Right atrium auricular region (tissue), 2 donors: ENCODE measurements at regions not wholly inside any gene's neighbourhood (a gene's known extent, or its start where the extent isn't known, plus 50 kb on each side); places are given as distances from the start of the nearest gene placed in this dataset.

ENCODE experiments used
- DNase-seq: peaks from one replicate; pipeline ENCODE4 v3.0.0-alpha.2; 2019; ENCODE audit warnings: low spot score
- H3K27ac ChIP-seq, 2 donors: fragments of 200-600 bp; sonication (generic); 1 replicate in 1 of 2; 2 replicates in 1 of 2; pipeline ENCODE4 v1.5.1; 2016 to 2019
- H3K27me3 ChIP-seq, 2 donors: fragments of 200-600 bp; sonication (generic); one replicate each; pipeline versions ENCODE4 v1.5.1 to v1.6.0; 2017 to 2019
- H3K36me3 ChIP-seq: fragments of 200-600 bp; sonication (generic); one replicate; pipeline ENCODE4 v1.5.1; 2016
- H3K4me1 ChIP-seq, 2 donors: fragments of 200-600 bp; sonication (generic); one replicate each; pipeline versions ENCODE4 v1.5.1 to v1.6.0; 2017 to 2019
- H3K4me3 ChIP-seq, 2 donors: fragments of 200-600 bp; sonication (generic); 1 replicate in 1 of 2; 2 replicates in 1 of 2; pipeline ENCODE4 v1.5.1; 2017 to 2019; ENCODE audit warnings: mild to moderate bottlenecking in 1 of 2, moderate library complexity in 1 of 2
- H3K9me3 ChIP-seq, 2 donors: fragments of 200-600 bp; sonication (generic); one replicate each; pipeline ENCODE4 v1.5.1; 2019
- TF ChIP-seq, protein P1 (sequence below), 2 donors: fragments of 200-600 bp; sonication (generic); IDR thresholded peaks; one replicate each; pipeline ENCODE4 v1.5.1; 2019; ENCODE audit warnings: antibody characterized with exemption in 2 of 2

- Histone ChIP-seq H3K9me3 (no peaks in the 10 kb centered on the region), H3K27me3 (no peaks in the 10 kb centered on the region), H3K36me3 (no peaks in the 10 kb centered on the region), H3K4me3 (no peak overlapping the region), H3K4me1 (peaks cover 0 to 40% of the 10 kb centered on the region in 2 donors), H3K27ac (no peak overlapping the region)
- TF ChIP-seq, protein P1, sequence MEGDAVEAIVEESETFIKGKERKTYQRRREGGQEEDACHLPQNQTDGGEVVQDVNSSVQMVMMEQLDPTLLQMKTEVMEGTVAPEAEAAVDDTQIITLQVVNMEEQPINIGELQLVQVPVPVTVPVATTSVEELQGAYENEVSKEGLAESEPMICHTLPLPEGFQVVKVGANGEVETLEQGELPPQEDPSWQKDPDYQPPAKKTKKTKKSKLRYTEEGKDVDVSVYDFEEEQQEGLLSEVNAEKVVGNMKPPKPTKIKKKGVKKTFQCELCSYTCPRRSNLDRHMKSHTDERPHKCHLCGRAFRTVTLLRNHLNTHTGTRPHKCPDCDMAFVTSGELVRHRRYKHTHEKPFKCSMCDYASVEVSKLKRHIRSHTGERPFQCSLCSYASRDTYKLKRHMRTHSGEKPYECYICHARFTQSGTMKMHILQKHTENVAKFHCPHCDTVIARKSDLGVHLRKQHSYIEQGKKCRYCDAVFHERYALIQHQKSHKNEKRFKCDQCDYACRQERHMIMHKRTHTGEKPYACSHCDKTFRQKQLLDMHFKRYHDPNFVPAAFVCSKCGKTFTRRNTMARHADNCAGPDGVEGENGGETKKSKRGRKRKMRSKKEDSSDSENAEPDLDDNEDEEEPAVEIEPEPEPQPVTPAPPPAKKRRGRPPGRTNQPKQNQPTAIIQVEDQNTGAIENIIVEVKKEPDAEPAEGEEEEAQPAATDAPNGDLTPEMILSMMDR (IDR thresholded peaks at IDR 0.05), result no peak
- DNase-seq, result no peak
These were observed 61.7 kb upstream of the ZFR start for GRCh38 chr5:32506201-32506661.

- Histone ChIP-seq H3K27ac (no peak overlapping the region), H3K36me3 (no peaks in the 10 kb centered on the region), H3K27me3 (no peaks in the 10 kb centered on the region), H3K9me3 (no peaks in the 10 kb centered on the region), H3K4me3 (no peak overlapping the region), H3K4me1 (peaks cover 0 to 40% of the 10 kb centered on the region in 2 donors)
- TF ChIP-seq, protein P1 (IDR thresholded peaks at IDR 0.05), result no peak
- no peak for DNase-seq
These were observed 61.2 kb upstream of the ZFR start for GRCh38 chr5:32505756-32506155.

DNA sequence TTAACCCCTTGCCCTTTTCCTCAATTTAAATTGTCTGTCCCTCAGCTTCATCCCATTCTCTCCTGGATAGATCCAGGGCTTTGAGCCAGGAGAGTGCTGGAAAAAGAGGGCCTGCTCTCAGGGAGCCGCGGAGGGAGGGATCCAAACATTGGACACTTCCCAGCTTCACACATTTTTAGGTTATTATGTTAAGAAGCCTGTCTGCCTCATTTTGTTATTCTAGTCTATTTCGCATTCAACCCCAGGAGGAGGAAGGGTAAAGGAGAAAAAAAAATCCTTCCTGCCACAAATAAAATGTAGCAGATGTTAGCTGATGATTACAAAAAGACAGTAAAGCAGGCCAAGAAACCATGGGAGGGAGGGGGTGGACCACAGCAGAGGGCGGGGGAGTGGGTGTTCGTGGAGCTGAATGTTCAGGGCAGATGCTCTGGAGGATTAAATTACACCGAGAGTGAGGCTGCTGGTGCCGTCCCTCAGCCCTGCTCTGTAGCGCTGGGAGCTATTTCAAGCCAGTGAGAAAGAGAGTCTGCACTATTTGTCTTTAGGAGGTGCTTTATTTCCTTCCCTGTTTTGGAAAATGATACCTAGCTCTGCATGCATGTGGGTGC, 60.6 kb upstream of the ZFR start:
- Histone ChIP-seq H3K9me3 (no peaks in the 10 kb centered on the region), H3K4me3 (no peak overlapping the region), H3K27me3 (no peaks in the 10 kb centered on the region), H3K36me3 (no peaks in the 10 kb centered on the region), H3K4me1 (peaks cover 0 to 40% of the 10 kb centered on the region in 2 donors), H3K27ac (no peak overlapping the region)
- DNase-seq, result peak; percentile 71
- TF ChIP-seq, protein P1 (IDR thresholded peaks at IDR 0.05), result no peak

- no peaks in the 10 kb centered on the region for H3K36me3 ChIP-seq
- TF ChIP-seq, protein P1 (IDR thresholded peaks at IDR 0.05), result no peak
- no peak for DNase-seq
- H3K4me3 ChIP-seq, result no peak overlapping the region
- no peaks in the 10 kb centered on the region for H3K27me3 ChIP-seq
- H3K9me3 ChIP-seq, result no peaks in the 10 kb centered on the region
- H3K27ac ChIP-seq, result no peak overlapping the region
- peaks cover 0 to 40% of the 10 kb centered on the region in 2 donors for H3K4me1 ChIP-seq
These were observed 59.9 kb upstream of the ZFR start for GRCh38 chr5:32504329-32504988.

- Histone ChIP-seq H3K9me3 (no peaks in the 10 kb centered on the region), H3K27ac (no peak overlapping the region), H3K36me3 (no peaks in the 10 kb centered on the region), H3K4me3 (no peak overlapping the region), H3K4me1 (peaks cover 0 to 40% of the 10 kb centered on the region in 2 donors), H3K27me3 (no peaks in the 10 kb centered on the region)
- TF ChIP-seq, protein P1 (IDR thresholded peaks at IDR 0.05), result no peak
- DNase-seq, result no peak
These were observed 58.7 kb upstream of the ZFR start for GRCh38 chr5:32503261-32503660.
